ENCODE measurements at regions not wholly inside any gene's neighbourhood (a gene's known extent, or its start where the extent isn't known, plus 50 kb on each side); places are given as distances from the start of the nearest gene placed in this dataset.

GRCh38 chr1:55893155-55893554 lies 678.0 kb upstream of the USP24 start:
- no peaks in the 10 kb centered on the region for H3F3A ChIP-seq (ENCODE audit: low read length, unreplicated experiment)
- no peak for TF ChIP-seq EZH2 (IDR thresholded peaks at IDR 0.05; ENCODE audit: low read length, unreplicated experiment)
- no peak for TF ChIP-seq EZH2phosphoT487 (IDR thresholded peaks at IDR 0.05; ENCODE audit: borderline replicate concordance, low read length)
- TF ChIP-seq, protein P1, sequence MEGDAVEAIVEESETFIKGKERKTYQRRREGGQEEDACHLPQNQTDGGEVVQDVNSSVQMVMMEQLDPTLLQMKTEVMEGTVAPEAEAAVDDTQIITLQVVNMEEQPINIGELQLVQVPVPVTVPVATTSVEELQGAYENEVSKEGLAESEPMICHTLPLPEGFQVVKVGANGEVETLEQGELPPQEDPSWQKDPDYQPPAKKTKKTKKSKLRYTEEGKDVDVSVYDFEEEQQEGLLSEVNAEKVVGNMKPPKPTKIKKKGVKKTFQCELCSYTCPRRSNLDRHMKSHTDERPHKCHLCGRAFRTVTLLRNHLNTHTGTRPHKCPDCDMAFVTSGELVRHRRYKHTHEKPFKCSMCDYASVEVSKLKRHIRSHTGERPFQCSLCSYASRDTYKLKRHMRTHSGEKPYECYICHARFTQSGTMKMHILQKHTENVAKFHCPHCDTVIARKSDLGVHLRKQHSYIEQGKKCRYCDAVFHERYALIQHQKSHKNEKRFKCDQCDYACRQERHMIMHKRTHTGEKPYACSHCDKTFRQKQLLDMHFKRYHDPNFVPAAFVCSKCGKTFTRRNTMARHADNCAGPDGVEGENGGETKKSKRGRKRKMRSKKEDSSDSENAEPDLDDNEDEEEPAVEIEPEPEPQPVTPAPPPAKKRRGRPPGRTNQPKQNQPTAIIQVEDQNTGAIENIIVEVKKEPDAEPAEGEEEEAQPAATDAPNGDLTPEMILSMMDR (conservative IDR thresholded peaks at IDR 0.05; ENCODE audit: low read depth, low read length): peak; percentile 64
- no peak overlapping the region for H3K9ac ChIP-seq (ENCODE audit: low read length)
- POLR2A ChIA-PET (ENCODE audit: unreplicated experiment): no interaction called here
- no peak overlapping the region for H2AFZ ChIP-seq (ENCODE audit: low read length)
- H3K4me2 ChIP-seq (ENCODE audit: low read length): no peak overlapping the region
- DNase-seq: peak; percentile 81
- H3K9me2 ChIP-seq (replicated peaks; ENCODE audit: low read length): no peaks in the 10 kb centered on the region
- ATAC-seq: 0 out of 2 replicates have a peak, but pooled peaks have one; percentile 35
- H3K27ac ChIP-seq (ENCODE audit: low read length): no peak overlapping the region
- H3K27me3 ChIP-seq (ENCODE audit: low read length): no peaks in the 10 kb centered on the region
- H3K36me3 ChIP-seq (ENCODE audit: low read depth, low read length): no peaks in the 10 kb centered on the region
- H4K20me1 ChIP-seq (ENCODE audit: low read length): no peaks in the 10 kb centered on the region
- BruUV-seq (replicated peaks): no TSS peak
- intact Hi-C loops (cut with micrococcal nuclease): loop anchor here (10.0 kb wide), 1 partner anchor 682 kb away; the partner anchor contains the start of gene PLPP3
- H3K79me2 ChIP-seq (ENCODE audit: low read length): no peaks in the 10 kb centered on the region
- peaks cover 7% of the 10 kb centered on the region; the same call in 1 of the 2 replicates for H3K4me1 ChIP-seq (ENCODE audit: insufficient read depth, low read length)
- H3K4me3 ChIP-seq (ENCODE audit: low read length): no peak overlapping the region
- CTCF ChIA-PET: no interaction called here
- no peaks in the 10 kb centered on the region for H3K9me3 ChIP-seq (ENCODE audit: low read length)

GRCh38 chr1:55888685-55889317 lies 673.6 kb upstream of the USP24 start:
- POLR2A ChIA-PET (ENCODE audit: unreplicated experiment): no interaction called here
- TF ChIP-seq, protein P1 (conservative IDR thresholded peaks at IDR 0.05; ENCODE audit: low read depth, low read length): no peak
- H3K4me2 ChIP-seq (ENCODE audit: low read length): no peak overlapping the region
- H4K20me1 ChIP-seq (ENCODE audit: low read length): no peaks in the 10 kb centered on the region
- intact Hi-C loops (cut with micrococcal nuclease): no loop called here
- no peak overlapping the region for H2AFZ ChIP-seq (ENCODE audit: low read length)
- H3K27me3 ChIP-seq (ENCODE audit: low read length): no peaks in the 10 kb centered on the region
- no peak overlapping the region for H3K27ac ChIP-seq (ENCODE audit: low read length)
- no peaks in the 10 kb centered on the region for H3K79me2 ChIP-seq (ENCODE audit: low read length)
- CTCF ChIA-PET: no interaction called here
- ATAC-seq (no peak), DNase-seq (no peak)
- H3K9me2 ChIP-seq (replicated peaks; ENCODE audit: low read length): no peaks in the 10 kb centered on the region
- BruUV-seq (replicated peaks): no TSS peak
- no peaks in the 10 kb centered on the region for H3F3A ChIP-seq (ENCODE audit: low read length, unreplicated experiment)
- H3K36me3 ChIP-seq (ENCODE audit: low read depth, low read length): no peaks in the 10 kb centered on the region
- no peaks in the 10 kb centered on the region for H3K9me3 ChIP-seq (ENCODE audit: low read length)
- H3K4me3 ChIP-seq (ENCODE audit: low read length): no peak overlapping the region
- no peaks in the 10 kb centered on the region for H3K4me1 ChIP-seq (ENCODE audit: insufficient read depth, low read length)
- H3K9ac ChIP-seq (ENCODE audit: low read length): no peak overlapping the region

DNA sequence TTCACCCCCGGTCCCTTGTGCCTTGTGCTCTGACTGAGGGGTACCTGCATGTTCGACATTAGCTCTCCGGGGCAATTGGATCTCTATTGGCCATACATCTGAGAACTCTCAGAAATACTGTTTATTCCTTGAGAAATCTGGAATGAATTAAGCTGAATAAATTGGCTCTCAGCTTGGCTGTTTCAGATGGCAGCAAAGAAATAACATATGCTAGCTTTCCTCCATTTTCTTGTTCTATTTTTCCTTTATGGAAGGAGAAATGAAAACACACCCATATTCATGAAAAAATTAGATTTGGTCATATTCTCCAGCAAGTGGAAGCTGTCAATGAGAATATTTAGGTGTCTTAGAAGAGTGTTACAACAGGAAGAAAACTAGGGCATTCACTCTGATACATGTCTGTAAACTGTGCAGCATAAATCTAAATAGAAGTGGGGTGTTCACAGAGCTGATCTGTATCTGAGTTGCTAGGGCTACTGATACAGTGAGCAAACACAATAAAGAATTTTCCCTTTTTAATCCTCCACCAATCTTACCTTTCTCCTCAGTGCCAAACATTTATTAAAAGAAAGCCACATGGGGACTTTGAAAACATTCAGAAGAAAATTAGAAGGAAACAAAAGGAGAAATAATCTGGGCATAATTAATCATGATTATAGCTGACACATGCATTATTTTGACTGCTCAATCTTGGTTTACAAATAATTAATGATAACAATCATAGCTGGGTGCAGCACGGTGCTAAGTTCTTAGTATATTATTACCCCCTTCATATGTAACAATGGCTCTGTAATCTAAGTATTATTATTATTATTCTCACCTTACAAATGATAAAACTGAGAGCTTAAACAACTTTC lies 671.9 kb upstream of the USP24 start:
- Histone ChIP-seq H4K20me1 (ENCODE audit: low read length) (no peaks in the 10 kb centered on the region), H3K4me1 (ENCODE audit: insufficient read depth, low read length) (no peaks in the 10 kb centered on the region), H3K4me2 (ENCODE audit: low read length) (no peak overlapping the region), H3K27ac (ENCODE audit: low read length) (no peak overlapping the region), H3K36me3 (ENCODE audit: low read depth, low read length) (no peaks in the 10 kb centered on the region), H2AFZ (ENCODE audit: low read length) (no peak overlapping the region), H3K79me2 (ENCODE audit: low read length) (no peaks in the 10 kb centered on the region), H3K27me3 (ENCODE audit: low read length) (no peaks in the 10 kb centered on the region), H3K4me3 (ENCODE audit: low read length) (no peak overlapping the region), H3F3A (ENCODE audit: low read length, unreplicated experiment) (no peaks in the 10 kb centered on the region), H3K9me2 (replicated peaks; ENCODE audit: low read length) (no peaks in the 10 kb centered on the region), H3K9me3 (ENCODE audit: low read length) (no peaks in the 10 kb centered on the region), H3K9ac (ENCODE audit: low read length) (no peak overlapping the region)
- ChIA-PET POLR2A (ENCODE audit: unreplicated experiment) (no interaction called here), CTCF (no interaction called here)
- ATAC-seq: no peak
- TF ChIP-seq EZH2phosphoT487 (IDR thresholded peaks at IDR 0.05; ENCODE audit: borderline replicate concordance, low read length) (no peak), EZH2 (IDR thresholded peaks at IDR 0.05; ENCODE audit: low read length, unreplicated experiment) (no peak)
- TF ChIP-seq, protein P1 (conservative IDR thresholded peaks at IDR 0.05; ENCODE audit: low read depth, low read length): no peak
- no TSS peak for BruUV-seq (replicated peaks)
- no peak for DNase-seq
- intact Hi-C loops (cut with micrococcal nuclease): no loop called here
